Kidney epithelial cell (primary cell): ENCODE measurements at regions not wholly inside any gene's neighbourhood (a gene's known extent, or its start where the extent isn't known, plus 50 kb on each side); places are given as distances from the start of the nearest gene placed in this dataset.
A peak's percentile ranks its signal among the peaks of the same experiment; 100 is the strongest.

Experiments used
- DNase-seq: peaks from one replicate; pipeline ENCODE4 v3.0.0-alpha.2; 2010; ENCODE audit warnings: low read depth
- H3K27me3 ChIP-seq: 2 replicates; pipeline ENCODE4 v1.6.0; 2011; ENCODE audit warnings: low read length; ENCODE audit not compliant: control insufficient read depth, insufficient read depth
- H3K36me3 ChIP-seq: 2 replicates; pipeline ENCODE4 v1.5.1; 2011; ENCODE audit warnings: low read length; ENCODE audit not compliant: control insufficient read depth, insufficient read depth
- H3K4me3 ChIP-seq: 2 replicates; pipeline ENCODE4 v1.5.1; 2011; ENCODE audit warnings: low read depth, mild to moderate bottlenecking, control low read depth, low read length
- TF ChIP-seq, protein P1 (sequence below): IDR thresholded peaks from 2 replicates; pipeline ENCODE4 v1.5.1; 2011; ENCODE audit warnings: mild to moderate bottlenecking, moderate library complexity, low read length, control low read depth, inconsistent platforms; ENCODE audit not compliant: insufficient read depth, poor library complexity, severe bottlenecking

DNA sequence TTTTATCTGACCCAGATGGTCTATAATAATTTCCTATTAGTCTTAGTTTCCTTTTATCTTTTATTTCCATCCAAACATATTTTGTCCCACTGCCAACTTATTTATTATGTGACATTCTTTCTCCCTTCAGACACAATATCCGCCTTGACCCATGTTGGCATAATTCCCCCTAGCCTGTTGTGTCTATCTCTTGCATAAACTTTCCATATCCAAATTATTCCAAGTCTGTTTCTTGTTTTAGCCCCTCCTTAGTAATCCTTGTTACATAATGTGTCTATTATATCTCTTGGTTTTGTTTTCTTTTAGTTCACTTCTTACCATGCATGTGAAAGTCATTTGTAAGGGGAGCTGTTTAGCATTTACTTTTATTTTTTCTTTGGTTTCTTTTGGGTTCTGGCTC, 81.6 kb upstream of the CACHD1 start:
- Histone ChIP-seq H3K36me3 (no peaks in the 10 kb centered on the region), H3K27me3 (no peaks in the 10 kb centered on the region), H3K4me3 (no peak overlapping the region)
- TF ChIP-seq, protein P1, sequence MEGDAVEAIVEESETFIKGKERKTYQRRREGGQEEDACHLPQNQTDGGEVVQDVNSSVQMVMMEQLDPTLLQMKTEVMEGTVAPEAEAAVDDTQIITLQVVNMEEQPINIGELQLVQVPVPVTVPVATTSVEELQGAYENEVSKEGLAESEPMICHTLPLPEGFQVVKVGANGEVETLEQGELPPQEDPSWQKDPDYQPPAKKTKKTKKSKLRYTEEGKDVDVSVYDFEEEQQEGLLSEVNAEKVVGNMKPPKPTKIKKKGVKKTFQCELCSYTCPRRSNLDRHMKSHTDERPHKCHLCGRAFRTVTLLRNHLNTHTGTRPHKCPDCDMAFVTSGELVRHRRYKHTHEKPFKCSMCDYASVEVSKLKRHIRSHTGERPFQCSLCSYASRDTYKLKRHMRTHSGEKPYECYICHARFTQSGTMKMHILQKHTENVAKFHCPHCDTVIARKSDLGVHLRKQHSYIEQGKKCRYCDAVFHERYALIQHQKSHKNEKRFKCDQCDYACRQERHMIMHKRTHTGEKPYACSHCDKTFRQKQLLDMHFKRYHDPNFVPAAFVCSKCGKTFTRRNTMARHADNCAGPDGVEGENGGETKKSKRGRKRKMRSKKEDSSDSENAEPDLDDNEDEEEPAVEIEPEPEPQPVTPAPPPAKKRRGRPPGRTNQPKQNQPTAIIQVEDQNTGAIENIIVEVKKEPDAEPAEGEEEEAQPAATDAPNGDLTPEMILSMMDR = no peak
- no peak for DNase-seq

DNA sequence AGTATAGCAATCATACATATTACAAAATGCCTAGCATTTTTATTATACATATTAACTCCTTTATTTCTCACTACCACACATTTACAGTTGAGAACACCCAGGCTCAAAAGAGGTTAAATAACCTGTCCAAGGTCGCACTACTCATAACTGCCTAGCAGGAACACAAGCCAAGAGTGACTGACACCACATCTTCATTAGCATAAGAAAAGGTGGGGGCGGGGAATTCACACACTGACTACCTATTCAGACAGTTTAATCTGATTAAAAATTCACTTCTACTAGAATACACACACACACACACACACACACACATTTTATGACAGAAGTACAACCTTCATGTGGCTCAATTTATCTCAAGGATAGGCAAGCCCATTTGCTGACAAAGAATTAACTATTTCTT, 77.8 kb upstream of the CACHD1 start:
- DNase-seq = no peak
- TF ChIP-seq, protein P1 = no peak
- Histone ChIP-seq H3K27me3 (no peaks in the 10 kb centered on the region), H3K36me3 (no peaks in the 10 kb centered on the region), H3K4me3 (no peak overlapping the region)

DNA sequence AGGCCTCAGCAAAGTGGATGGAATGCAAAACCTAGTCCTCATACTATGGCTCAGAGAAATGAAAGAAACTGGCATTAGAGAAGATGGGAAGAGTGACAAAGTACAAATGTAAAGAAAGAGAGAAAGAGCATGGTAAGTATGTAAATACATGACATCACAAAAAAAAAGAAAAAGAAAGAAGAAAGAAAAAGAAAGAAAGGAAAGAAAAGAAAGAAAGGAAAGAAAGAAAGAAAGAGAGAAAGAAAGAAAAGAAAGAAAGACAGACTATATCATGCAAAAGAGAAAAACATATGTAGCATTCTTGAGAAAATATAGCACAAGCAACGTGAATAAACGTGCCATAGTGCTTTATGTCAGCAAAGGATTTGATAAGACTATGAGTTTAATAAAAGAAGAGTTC, 76.1 kb upstream of the CACHD1 start:
- no peaks in the 10 kb centered on the region for H3K27me3 ChIP-seq
- TF ChIP-seq, protein P1 = no peak
- no peak for DNase-seq
- H3K36me3 ChIP-seq = no peaks in the 10 kb centered on the region
- no peak overlapping the region for H3K4me3 ChIP-seq

DNA sequence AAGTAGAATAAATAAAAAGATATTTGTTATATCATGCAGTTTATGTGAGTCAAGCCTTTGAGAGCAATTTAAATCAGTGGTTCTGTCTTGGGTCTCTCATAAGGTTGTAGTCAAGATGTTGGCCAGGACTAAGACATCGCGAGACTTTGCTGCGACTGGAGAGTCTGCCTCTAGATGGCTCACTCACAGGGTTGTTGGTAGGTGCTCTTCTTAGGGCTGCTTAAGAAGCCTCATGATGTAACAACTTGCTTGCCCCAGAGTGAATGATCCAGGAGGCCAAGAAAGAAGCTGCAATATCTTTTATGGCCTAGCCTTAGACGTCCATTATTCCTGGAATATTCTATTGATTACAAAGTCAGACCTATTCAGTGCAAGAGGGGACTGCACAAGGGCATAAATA, 73.1 kb upstream of the CACHD1 start:
- H3K36me3 ChIP-seq = no peaks in the 10 kb centered on the region
- DNase-seq = no peak
- no peaks in the 10 kb centered on the region for H3K27me3 ChIP-seq
- TF ChIP-seq, protein P1 = peak; percentile 7
- no peak overlapping the region for H3K4me3 ChIP-seq

DNA sequence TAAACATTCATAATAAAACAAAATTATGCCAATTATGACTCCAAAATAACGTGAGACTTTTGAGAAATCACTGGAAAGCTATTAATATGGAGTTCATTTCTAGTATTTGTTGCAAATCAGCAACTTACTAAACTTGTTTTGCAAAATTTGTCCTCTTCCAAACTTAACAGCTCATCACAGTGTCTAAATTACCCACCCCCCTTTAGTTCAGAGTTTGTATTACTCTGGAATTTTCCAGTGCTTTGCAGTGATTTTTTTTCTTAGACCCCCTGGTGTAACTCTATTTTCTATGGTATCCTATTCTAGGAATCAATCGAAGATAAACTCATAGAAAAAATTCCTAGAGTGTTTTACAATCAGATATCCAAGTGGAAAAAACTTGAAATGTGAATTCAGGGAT, 72.4 kb upstream of the CACHD1 start:
- TF ChIP-seq, protein P1 = no peak
- DNase-seq = no peak
- no peak overlapping the region for H3K4me3 ChIP-seq
- H3K27me3 ChIP-seq = no peaks in the 10 kb centered on the region
- no peaks in the 10 kb centered on the region for H3K36me3 ChIP-seq

DNA sequence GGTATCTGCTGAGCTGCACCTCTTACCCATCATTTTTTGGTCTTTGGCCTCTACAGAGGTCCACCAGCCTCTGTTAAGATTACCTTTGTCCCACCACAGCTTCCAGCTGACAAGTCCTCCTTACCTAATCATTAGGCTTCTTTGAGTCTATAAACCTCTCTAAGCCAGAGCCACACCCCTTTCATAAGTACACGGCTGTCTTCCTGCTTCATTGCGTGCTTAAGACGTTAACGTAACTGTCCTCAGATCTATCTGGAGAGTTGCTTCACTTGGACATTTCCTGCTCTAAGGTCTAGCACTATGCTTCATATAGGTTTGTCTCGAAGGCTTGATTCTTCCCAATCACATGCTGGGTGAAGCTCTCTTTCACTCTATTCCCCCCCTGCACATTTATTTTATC, 71.0 kb upstream of the CACHD1 start:
- no peaks in the 10 kb centered on the region for H3K36me3 ChIP-seq
- no peaks in the 10 kb centered on the region for H3K27me3 ChIP-seq
- no peak for DNase-seq
- no peak overlapping the region for H3K4me3 ChIP-seq
- TF ChIP-seq, protein P1 = no peak
